GM23338 (cell line): ENCODE measurements at regions not wholly inside any gene's neighbourhood (a gene's known extent, or its start where the extent isn't known, plus 50 kb on each side); places are given as distances from the start of the nearest gene placed in this dataset.
A peak's percentile ranks its signal among the peaks of the same experiment; 100 is the strongest.

Experiments used
- CREB1 ChIP-seq: fragments of 250-450 bp; sonication (Bioruptor Pico); IDR thresholded peaks from 2 replicates; pipeline ENCODE4 v1.5.0; 2020; ENCODE audit warnings: low read depth, mild to moderate bottlenecking, moderate library complexity
- EZH2 ChIP-seq: fragments of 200-600 bp; sonication (generic); IDR thresholded peaks from one replicate; pipeline ENCODE4 v1.8.0; 2017; ENCODE audit warnings: antibody characterized with exemption, mild to moderate bottlenecking, low read depth; ENCODE audit not compliant: unreplicated experiment
- EZH2phosphoT487 ChIP-seq: fragments of 200-600 bp; sonication (generic); IDR thresholded peaks from one replicate; pipeline ENCODE4 v1.8.1; 2018; ENCODE audit warnings: antibody characterized with exemption; ENCODE audit not compliant: unreplicated experiment
- JUNB ChIP-seq: IDR thresholded peaks from one replicate; pipeline ENCODE4 v1.6.1; 2016; ENCODE audit warnings: antibody characterized with exemption; ENCODE audit not compliant: unreplicated experiment
- NANOG ChIP-seq: IDR thresholded peaks from 2 replicates; pipeline ENCODE4 v1.6.1; 2016; ENCODE audit warnings: antibody characterized with exemption, borderline replicate concordance
- POLR2AphosphoS5 ChIP-seq: IDR thresholded peaks from 2 replicates; pipeline ENCODE4 v1.6.1; 2016; ENCODE audit warnings: antibody characterized with exemption, low read depth
- REST ChIP-seq: IDR thresholded peaks from one replicate; pipeline ENCODE4 v1.6.1; 2018; ENCODE audit warnings: antibody characterized with exemption; ENCODE audit not compliant: unreplicated experiment
- STAT1 ChIP-seq: IDR thresholded peaks from one replicate; pipeline ENCODE4 v1.6.1; 2016; ENCODE audit warnings: antibody characterized with exemption; ENCODE audit not compliant: unreplicated experiment
- ZNF114 ChIP-seq: fragments of 250-450 bp; sonication (Bioruptor Pico); IDR thresholded peaks from 2 replicates; pipeline ENCODE4 v1.5.0; 2020; ENCODE audit warnings: mild to moderate bottlenecking, moderate library complexity
- ZNF331 ChIP-seq: fragments of 250-450 bp; sonication (Bioruptor Pico); IDR thresholded peaks from 2 replicates; pipeline ENCODE4 v1.5.0; 2020; ENCODE audit warnings: low read depth, mild to moderate bottlenecking, moderate library complexity
- ZNF462 ChIP-seq: fragments of 250-450 bp; sonication (Bioruptor Pico); IDR thresholded peaks from 2 replicates; pipeline ENCODE4 v1.5.0; 2020; ENCODE audit warnings: mild to moderate bottlenecking, moderate library complexity
- TF ChIP-seq, protein P1 (sequence below), 2 experiments: fragments of 200-600 bp in 1 of 2; sonication (generic) in 1 of 2; conservative IDR thresholded peaks; 2 replicates each; pipeline versions ENCODE4 v1.5.1 to v1.6.1; 2016 to 2017; ENCODE audit warnings: antibody characterized with exemption in 2 of 2, low read depth in 2 of 2, mild to moderate bottlenecking in 2 of 2, moderate library complexity in 1 of 2
- TF ChIP-seq, protein P2 (sequence below): IDR thresholded peaks from 2 replicates; pipeline ENCODE4 v1.6.1; 2016; ENCODE audit warnings: antibody characterized with exemption

- TF ChIP-seq, protein P1, sequence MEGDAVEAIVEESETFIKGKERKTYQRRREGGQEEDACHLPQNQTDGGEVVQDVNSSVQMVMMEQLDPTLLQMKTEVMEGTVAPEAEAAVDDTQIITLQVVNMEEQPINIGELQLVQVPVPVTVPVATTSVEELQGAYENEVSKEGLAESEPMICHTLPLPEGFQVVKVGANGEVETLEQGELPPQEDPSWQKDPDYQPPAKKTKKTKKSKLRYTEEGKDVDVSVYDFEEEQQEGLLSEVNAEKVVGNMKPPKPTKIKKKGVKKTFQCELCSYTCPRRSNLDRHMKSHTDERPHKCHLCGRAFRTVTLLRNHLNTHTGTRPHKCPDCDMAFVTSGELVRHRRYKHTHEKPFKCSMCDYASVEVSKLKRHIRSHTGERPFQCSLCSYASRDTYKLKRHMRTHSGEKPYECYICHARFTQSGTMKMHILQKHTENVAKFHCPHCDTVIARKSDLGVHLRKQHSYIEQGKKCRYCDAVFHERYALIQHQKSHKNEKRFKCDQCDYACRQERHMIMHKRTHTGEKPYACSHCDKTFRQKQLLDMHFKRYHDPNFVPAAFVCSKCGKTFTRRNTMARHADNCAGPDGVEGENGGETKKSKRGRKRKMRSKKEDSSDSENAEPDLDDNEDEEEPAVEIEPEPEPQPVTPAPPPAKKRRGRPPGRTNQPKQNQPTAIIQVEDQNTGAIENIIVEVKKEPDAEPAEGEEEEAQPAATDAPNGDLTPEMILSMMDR (conservative IDR thresholded peaks at IDR 0.05; ENCODE audit: low read depth in 2 of 2) = peak; percentile 92 to 97
- TF ChIP-seq POLR2AphosphoS5 (no peak), EZH2phosphoT487 (no peak), ZNF462 (CRISPR knock-in tag) (no peak), ZNF331 (CRISPR knock-in tag) (no peak), CREB1 (CRISPR knock-in tag) (no peak), STAT1 (no peak), REST (no peak), EZH2 (no peak), ZNF114 (CRISPR knock-in tag) (no peak), NANOG (no peak), JUNB (no peak)
- TF ChIP-seq, protein P2, sequence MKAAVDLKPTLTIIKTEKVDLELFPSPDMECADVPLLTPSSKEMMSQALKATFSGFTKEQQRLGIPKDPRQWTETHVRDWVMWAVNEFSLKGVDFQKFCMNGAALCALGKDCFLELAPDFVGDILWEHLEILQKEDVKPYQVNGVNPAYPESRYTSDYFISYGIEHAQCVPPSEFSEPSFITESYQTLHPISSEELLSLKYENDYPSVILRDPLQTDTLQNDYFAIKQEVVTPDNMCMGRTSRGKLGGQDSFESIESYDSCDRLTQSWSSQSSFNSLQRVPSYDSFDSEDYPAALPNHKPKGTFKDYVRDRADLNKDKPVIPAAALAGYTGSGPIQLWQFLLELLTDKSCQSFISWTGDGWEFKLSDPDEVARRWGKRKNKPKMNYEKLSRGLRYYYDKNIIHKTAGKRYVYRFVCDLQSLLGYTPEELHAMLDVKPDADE = no peak
Observed at GRCh38 chr4:153127760-153128494, 76.3 kb upstream of the TRIM2 start.
